GM12872 (cell line): ENCODE measurements at regions not wholly inside any gene's neighbourhood (a gene's known extent, or its start where the extent isn't known, plus 50 kb on each side); places are given as distances from the start of the nearest gene placed in this dataset.

Experiments
- TF ChIP-seq, protein P1 (sequence below): IDR thresholded peaks from 3 replicates; pipeline ENCODE4 v1.5.1; 2011; ENCODE audit warnings: low read depth, mild to moderate bottlenecking, low read length, moderate library complexity; ENCODE audit not compliant: insufficient read depth

DNA sequence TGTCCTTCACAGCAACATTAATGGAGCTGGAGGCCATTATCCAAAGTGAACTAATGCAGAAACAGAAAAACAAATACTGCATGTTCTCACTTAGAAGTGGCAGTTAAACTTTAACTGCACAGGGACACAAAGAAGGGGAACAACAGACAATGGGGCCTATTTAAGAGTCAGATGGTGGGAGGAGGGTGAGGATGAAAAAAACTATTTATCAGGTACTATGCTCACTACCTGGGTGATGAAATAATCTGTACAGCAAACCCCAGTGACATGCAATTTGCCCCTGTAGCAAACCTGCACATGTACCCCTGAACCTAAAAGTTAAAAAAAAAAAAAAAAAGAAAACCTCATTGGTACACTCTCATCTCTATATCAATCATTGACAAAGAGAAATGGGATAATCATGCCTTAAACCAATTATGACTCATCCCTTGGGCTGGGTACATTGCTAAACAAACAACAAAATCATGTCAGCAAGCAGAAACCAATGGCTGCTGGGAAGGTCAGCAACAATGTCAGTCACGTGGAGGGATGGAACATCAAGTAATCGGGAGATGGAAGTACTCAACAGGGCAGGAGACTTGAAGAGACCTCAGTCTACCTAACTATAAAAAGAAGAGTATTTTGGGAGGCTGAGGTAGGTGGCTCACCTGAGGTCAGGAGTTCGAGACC is 479.2 kb downstream of the RMST start:
- TF ChIP-seq, protein P1, sequence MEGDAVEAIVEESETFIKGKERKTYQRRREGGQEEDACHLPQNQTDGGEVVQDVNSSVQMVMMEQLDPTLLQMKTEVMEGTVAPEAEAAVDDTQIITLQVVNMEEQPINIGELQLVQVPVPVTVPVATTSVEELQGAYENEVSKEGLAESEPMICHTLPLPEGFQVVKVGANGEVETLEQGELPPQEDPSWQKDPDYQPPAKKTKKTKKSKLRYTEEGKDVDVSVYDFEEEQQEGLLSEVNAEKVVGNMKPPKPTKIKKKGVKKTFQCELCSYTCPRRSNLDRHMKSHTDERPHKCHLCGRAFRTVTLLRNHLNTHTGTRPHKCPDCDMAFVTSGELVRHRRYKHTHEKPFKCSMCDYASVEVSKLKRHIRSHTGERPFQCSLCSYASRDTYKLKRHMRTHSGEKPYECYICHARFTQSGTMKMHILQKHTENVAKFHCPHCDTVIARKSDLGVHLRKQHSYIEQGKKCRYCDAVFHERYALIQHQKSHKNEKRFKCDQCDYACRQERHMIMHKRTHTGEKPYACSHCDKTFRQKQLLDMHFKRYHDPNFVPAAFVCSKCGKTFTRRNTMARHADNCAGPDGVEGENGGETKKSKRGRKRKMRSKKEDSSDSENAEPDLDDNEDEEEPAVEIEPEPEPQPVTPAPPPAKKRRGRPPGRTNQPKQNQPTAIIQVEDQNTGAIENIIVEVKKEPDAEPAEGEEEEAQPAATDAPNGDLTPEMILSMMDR = no peak

DNA sequence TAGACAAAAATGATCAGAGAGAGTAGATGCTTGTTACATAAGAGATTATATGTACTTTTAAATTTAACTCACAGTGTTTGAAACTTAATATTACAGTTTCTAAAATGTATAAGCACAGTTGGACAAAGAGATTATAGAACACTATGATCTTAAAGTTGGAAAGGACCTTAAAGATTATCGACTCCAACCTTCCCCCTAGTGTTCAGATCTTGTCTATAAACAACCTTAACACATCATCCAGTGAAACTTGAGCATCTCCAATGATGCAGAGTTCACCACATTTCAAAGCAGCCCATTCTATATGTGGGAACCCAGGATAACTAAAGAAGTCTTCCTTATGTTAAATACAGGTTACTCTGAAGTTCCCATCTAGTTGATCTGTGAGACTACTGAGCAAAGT is 480.8 kb downstream of the RMST start:
- TF ChIP-seq, protein P1 = no peak

DNA sequence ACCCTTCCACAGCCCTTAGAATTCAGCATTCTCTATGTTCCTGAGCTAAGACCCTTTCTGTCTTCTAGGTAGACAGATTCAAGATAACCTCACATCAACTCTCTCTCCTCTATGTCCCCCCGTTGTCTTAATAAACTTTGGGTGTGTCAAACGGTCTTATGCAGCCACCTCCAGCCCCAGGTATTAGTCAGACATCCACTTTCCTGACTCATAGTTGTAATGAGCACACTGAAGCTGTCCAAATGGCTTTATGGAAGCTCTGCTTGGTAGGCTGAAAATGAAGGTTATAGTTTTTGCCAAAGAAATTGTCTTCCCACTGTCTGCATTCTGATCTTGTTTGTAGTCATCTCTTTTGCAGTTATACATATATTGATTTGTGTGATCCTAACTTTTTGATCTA is 482.0 kb downstream of the RMST start:
- TF ChIP-seq, protein P1 = no peak

DNA sequence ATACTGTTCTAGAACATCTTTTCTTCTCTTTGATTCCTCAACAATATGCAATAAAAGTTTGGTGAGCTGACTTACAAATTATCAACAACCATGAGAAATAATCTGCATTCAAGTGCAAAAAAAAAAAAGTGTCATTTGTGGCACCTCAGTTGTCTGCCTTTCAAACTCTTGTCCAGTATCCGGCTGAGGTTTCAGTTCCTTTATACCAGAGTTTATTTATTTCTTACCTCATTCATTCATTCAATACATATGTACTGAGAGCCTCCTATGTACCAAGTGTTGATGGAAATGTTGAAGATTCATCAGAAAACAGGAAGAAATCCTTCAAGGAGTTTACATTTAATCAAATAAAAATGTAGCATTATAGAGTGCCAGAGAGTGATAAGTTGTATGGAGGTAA is 484.1 kb downstream of the RMST start:
- TF ChIP-seq, protein P1 = no peak

DNA sequence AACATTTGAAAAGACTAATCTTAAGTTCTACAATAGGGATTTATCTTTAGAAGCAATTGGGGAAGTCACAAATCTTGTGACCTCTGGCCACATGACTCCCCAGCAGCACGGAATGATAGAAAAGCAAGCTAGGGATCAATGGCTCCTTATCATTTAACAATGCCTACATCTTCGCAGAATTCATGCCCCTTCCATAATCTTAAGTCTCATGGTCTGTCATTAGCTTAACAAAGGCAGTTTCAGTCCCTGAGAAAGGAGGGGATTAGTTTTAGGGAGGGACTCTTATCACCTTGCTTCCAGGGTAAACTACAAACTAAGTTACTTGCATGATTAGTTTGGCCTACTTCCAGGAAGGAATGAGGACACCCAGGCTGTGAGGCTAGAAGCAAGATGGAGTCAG is 486.0 kb downstream of the RMST start:
- TF ChIP-seq, protein P1 = no peak

DNA sequence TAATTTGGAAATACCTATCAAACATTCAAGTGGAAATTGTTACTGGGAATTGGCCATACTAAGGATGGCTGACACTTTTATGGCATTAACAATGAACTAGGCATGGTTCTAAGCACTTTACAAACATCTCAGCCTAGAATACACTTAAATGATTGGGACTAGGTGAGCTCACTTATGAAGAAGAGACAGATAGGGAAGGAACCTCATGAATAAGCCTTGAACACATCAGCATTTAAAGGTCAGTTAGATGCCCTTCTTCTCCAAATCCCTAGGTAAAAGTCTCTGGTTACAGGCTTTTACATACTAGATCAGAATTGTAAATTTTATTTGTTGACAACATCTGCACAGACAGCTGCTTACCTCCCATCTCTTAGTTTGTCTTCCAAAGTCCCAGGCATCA is 488.6 kb downstream of the RMST start:
- TF ChIP-seq, protein P1 = no peak

DNA sequence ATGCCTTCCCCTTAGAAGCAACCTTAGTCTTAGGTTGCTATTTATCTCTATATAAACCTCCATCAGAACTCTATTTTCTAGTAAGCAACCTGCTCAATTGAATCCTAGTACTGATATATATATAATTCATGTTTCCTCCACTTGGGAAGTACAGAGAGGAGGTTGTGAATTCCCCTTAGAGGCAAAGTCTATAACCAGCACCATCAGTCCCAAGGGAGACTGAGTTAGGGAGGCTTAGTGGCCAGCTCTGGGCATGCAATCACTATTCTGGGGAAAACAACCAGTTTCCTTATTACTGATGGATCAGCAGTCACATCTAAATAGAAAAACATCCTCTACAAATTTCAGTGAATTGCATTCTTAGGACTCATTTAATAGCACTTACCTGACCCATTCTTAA is 489.1 kb downstream of the RMST start:
- TF ChIP-seq, protein P1 = no peak

DNA sequence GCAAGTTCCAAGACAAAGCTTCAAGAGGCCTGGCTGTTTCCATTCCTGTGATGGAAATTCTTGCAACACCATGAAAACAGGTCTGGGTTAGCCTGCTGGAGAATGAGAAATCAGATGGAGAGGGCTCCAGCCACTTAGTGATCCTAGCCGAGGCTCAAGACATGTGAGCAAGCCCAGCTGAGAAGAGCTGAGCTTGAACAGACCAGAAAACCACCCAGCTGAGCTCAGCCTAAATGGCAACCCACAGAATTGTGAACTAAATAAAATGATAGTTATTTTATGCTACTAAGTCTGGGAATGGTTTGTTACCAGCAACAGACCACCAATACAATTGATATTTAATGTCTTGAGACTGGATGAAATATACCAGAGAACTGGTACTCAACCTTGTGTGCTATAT is 494.5 kb downstream of the RMST start:
- TF ChIP-seq, protein P1 = no peak
